Keratinocyte (primary cell): ENCODE measurements at regions not wholly inside any gene's neighbourhood (a gene's known extent, or its start where the extent isn't known, plus 50 kb on each side); places are given as distances from the start of the nearest gene placed in this dataset.

Experiments
- EZH2 ChIP-seq: IDR thresholded peaks from one replicate; pipeline ENCODE4 v1.6.1; 2012; ENCODE audit warnings: inconsistent platforms, mild to moderate bottlenecking, low read length, moderate library complexity
- TF ChIP-seq, protein P1 (sequence below), 3 experiments: IDR thresholded peaks in 1 of 3; conservative IDR thresholded peaks in 1 of 3; optimal IDR thresholded peaks in 1 of 3; 2 replicates in 2 of 3; 3 replicates in 1 of 3; pipeline versions ENCODE3 to v1.5.1; 2011; ENCODE audit warnings: low read length in 3 of 3, mild to moderate bottlenecking in 3 of 3, moderate library complexity in 2 of 3, control low read depth in 1 of 3, inconsistent platforms in 1 of 3; ENCODE audit not compliant: insufficient read depth in 2 of 3; ENCODE audit errors: extremely low read depth in 1 of 3

DNA sequence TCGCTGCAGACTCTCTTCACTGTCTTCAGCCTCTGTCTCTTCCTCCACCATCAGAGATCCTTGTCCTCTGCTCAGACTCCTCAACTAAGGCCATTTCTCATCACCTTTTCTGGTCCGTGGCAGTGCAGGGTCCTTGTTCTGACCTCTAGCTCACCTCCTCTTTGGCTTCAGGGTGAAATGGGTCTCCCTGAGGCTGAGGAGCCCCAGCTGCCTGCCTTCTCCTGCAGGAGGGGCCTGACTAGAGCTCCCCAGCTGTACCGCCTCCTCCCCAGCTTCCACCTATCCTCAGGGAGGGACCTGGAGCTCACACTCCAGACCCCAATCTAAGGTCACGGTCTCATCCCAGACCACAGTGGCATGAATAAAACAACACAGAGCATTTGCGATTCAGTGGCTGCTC is 203.0 kb downstream of the TRIM29 start:
- TF ChIP-seq, protein P1, sequence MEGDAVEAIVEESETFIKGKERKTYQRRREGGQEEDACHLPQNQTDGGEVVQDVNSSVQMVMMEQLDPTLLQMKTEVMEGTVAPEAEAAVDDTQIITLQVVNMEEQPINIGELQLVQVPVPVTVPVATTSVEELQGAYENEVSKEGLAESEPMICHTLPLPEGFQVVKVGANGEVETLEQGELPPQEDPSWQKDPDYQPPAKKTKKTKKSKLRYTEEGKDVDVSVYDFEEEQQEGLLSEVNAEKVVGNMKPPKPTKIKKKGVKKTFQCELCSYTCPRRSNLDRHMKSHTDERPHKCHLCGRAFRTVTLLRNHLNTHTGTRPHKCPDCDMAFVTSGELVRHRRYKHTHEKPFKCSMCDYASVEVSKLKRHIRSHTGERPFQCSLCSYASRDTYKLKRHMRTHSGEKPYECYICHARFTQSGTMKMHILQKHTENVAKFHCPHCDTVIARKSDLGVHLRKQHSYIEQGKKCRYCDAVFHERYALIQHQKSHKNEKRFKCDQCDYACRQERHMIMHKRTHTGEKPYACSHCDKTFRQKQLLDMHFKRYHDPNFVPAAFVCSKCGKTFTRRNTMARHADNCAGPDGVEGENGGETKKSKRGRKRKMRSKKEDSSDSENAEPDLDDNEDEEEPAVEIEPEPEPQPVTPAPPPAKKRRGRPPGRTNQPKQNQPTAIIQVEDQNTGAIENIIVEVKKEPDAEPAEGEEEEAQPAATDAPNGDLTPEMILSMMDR (optimal IDR thresholded peaks at IDR 0.05 in 1 of 3, IDR thresholded peaks at IDR 0.05 in 1 of 3, conservative IDR thresholded peaks at IDR 0.05 in 1 of 3; ENCODE audit: extremely low read depth in 1 of 3, insufficient read depth in 2 of 3, low read length in 3 of 3), result no peak
- TF ChIP-seq EZH2, result no peak
